GM10266 (cell line): ENCODE measurements at regions not wholly inside any gene's neighbourhood (a gene's known extent, or its start where the extent isn't known, plus 50 kb on each side); places are given as distances from the start of the nearest gene placed in this dataset.

ENCODE experiments used
- DNase-seq: peaks from one replicate; pipeline ENCODE4 v3.0.0; 2012; ENCODE audit errors: extremely low spot score
- TF ChIP-seq, protein P1 (sequence below): IDR thresholded peaks from 2 replicates; pipeline ENCODE4 v1.5.1; 2012; ENCODE audit warnings: mild to moderate bottlenecking, low read depth; ENCODE audit not compliant: control insufficient read depth, insufficient read depth; ENCODE audit errors: missing control alignments

- DNase-seq = no peak
- TF ChIP-seq, protein P1, sequence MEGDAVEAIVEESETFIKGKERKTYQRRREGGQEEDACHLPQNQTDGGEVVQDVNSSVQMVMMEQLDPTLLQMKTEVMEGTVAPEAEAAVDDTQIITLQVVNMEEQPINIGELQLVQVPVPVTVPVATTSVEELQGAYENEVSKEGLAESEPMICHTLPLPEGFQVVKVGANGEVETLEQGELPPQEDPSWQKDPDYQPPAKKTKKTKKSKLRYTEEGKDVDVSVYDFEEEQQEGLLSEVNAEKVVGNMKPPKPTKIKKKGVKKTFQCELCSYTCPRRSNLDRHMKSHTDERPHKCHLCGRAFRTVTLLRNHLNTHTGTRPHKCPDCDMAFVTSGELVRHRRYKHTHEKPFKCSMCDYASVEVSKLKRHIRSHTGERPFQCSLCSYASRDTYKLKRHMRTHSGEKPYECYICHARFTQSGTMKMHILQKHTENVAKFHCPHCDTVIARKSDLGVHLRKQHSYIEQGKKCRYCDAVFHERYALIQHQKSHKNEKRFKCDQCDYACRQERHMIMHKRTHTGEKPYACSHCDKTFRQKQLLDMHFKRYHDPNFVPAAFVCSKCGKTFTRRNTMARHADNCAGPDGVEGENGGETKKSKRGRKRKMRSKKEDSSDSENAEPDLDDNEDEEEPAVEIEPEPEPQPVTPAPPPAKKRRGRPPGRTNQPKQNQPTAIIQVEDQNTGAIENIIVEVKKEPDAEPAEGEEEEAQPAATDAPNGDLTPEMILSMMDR = no peak
These were observed 594.5 kb downstream of the OLFM4 start for GRCh38 chr13:53623146-53623545.

DNA sequence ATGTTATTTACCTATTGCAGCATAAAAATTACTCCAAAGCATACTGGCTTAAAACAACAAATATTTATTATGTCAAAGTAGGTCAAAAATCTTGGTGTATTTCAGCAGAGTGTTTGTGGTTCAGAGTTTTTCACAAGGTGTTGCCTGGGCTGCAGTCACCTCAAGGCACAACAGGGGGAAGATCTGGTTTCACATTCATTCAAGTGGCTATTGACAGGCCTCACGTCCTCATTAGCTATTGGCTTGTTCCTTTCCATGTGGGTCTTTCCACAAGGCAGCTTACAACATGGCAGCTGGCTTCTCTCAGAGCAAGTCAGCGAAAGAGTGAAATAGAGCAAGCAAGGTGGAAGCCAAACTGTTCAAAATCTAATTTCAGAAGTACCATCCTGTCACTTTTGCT lies 602.9 kb downstream of the OLFM4 start:
- no peak for DNase-seq
- TF ChIP-seq, protein P1 = no peak

DNA sequence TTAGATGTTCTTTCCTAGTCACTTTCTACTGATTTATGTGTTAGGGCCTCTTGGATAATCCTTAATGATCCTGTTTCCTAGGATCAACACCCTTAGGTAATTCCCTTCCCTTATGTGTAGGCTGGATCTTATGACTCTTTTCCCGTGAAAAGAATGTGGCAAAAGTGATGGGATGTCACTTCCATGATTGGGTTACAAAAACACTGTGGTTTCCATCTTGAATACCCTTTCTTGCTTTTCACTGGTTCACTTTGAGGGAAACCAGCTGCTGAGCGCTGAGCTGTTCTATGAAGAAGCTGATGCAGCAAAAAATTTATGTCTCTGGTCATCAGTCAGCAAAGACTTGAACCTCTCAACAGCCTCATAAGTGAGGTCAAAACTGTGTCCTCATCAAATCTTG lies 609.4 kb downstream of the OLFM4 start:
- no peak for DNase-seq
- TF ChIP-seq, protein P1 = no peak

DNA sequence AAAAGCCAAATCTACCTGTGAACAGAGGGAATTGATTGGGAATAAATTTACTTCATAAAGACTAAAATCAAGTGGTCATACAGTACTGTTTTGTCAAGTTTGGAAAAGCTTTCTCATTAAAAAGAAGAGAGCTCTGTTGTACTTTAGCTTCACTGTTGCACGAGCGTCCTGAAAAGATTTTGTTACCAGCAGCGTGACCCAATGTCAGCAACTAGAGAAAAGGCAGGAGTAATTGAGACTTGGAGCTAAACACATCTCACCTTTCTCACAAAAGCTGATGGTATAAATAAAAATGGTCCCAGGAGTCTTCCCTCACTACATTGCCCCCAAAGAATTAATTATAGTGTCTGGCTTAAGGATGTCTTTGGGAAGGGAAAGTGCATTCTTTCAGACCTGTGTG lies 613.7 kb downstream of the OLFM4 start:
- DNase-seq = no peak
- TF ChIP-seq, protein P1 = no peak

DNA sequence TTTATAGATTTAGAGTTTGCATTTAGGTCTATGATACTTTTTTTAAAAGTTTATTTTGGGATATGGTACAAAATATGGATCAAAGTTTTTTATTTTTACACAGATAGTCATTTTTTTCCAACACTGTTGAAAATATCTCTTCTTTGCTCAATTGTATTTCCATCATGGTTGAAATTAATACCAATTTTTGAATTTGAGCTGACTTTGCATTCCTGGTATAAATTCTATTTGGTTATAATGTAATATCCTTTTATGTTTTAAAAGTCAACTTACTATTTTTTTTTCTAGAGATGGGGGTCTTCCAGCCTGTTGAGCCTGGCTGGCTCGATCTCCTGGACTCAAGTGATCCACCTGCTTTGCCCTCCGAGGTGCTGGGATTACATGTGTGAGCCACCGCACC lies 620.1 kb downstream of the OLFM4 start:
- DNase-seq = no peak
- TF ChIP-seq, protein P1 = no peak

GRCh38 chr13:53672005-53672404 lies 643.4 kb downstream of the OLFM4 start:
- DNase-seq = no peak
- TF ChIP-seq, protein P1 = no peak

DNA sequence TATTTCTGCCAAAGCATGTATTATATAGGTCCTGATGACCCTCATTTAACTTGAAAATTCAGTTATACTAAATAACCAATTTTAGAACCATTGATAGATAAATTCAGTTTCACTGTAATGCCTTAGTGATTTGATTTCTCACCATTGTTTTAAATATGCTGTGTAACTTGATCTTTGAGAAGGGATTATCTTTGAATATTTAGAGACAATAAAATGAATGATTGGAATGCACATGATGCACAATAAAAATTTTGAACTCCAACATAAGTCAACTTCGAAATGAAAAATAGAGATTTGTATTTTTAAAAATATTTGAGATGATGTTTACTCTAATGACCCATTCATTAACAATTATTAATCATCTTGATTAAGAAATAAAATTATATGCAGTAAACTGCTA lies 654.5 kb downstream of the OLFM4 start:
- no peak for DNase-seq
- TF ChIP-seq, protein P1 = no peak

GRCh38 chr13:53683608-53684007 lies 655.0 kb downstream of the OLFM4 start:
- no peak for DNase-seq
- TF ChIP-seq, protein P1 = no peak
